Lung (tissue), 12 donors: ENCODE measurements at regions not wholly inside any gene's neighbourhood (a gene's known extent, or its start where the extent isn't known, plus 50 kb on each side); places are given as distances from the start of the nearest gene placed in this dataset. TPM values are rescaled to one million over a fixed set of nuclear protein-coding genes. Genes with fewer than 3 reads are reported as not detected.

Source experiments
- ATAC-seq: fragments of 200-7000 bp; cut with Tn5 transposase; one replicate; pipeline ENCODE4 v1.9.1; 2020; ENCODE audit warnings: moderate number of reproducible peaks; ENCODE audit not compliant: insufficient read depth, low FRiP score
- DNase-seq, 3 donors: peaks; one replicate each; pipeline ENCODE4 v3.0.0-alpha.2; 2013 to 2017
- H3K27ac ChIP-seq, 2 donors: one replicate each; pipeline ENCODE4 v1.5.1; 2013; ENCODE audit warnings: mild to moderate bottlenecking in 2 of 2, moderate library complexity in 2 of 2, control low read depth in 1 of 2, inconsistent platforms in 1 of 2, low read depth in 1 of 2, low read length in 1 of 2
- H3K27me3 ChIP-seq, 3 donors: one replicate each; pipeline ENCODE4 v1.5.1; 2013; ENCODE audit warnings: low read length in 2 of 3; ENCODE audit not compliant: control insufficient read depth in 3 of 3, insufficient read depth in 3 of 3
- H3K36me3 ChIP-seq, 4 donors: one replicate each; pipeline ENCODE4 v1.5.1; 2013; ENCODE audit warnings: low read length in 4 of 4, mild to moderate bottlenecking in 1 of 4, moderate library complexity in 1 of 4; ENCODE audit not compliant: control insufficient read depth in 4 of 4, insufficient read depth in 4 of 4
- H3K4me1 ChIP-seq, 5 donors: one replicate each; pipeline ENCODE4 v1.5.1; 2013; ENCODE audit warnings: low read length in 5 of 5, mild to moderate bottlenecking in 2 of 5, moderate library complexity in 1 of 5; ENCODE audit not compliant: control insufficient read depth in 5 of 5, insufficient read depth in 5 of 5
- H3K4me3 ChIP-seq: one replicate; pipeline ENCODE4 v1.5.1; 2013; ENCODE audit warnings: mild to moderate bottlenecking, control low read depth, moderate library complexity
- H3K9ac ChIP-seq, 2 donors: one replicate each; pipeline ENCODE4 v1.5.1; 2013; ENCODE audit warnings: low read length in 2 of 2, control low read depth in 1 of 2; ENCODE audit not compliant: insufficient read depth in 1 of 2
- H3K9me3 ChIP-seq, 4 donors: one replicate each; pipeline ENCODE4 v1.5.1; 2013; ENCODE audit warnings: low read length in 3 of 4, mild to moderate bottlenecking in 1 of 4, moderate library complexity in 1 of 4; ENCODE audit not compliant: control insufficient read depth in 4 of 4, insufficient read depth in 3 of 4
- CTCF ChIP-seq: IDR thresholded peaks from 2 replicates; pipeline ENCODE4 v1.5.1; 2012; ENCODE audit warnings: mild to moderate bottlenecking; ENCODE audit errors: control extremely low read depth, extremely low read depth
- small RNA-seq: library from RNA; depleted of rRNA; stranded (forward); fragments of <200 nt; gene quantifications from one replicate; pipeline ENCODE3, GENCODE V24; 2014; ENCODE audit warnings: low replicate concordance
- donor health status: control.
- donor health status: control.
- donor health status: Bipolar disorder and iron deficiency.
- donor health status: healthy.
- donor health status: DM: yes; HTN: yes; CAD: no.

- H3K4me1 ChIP-seq, result peaks cover 0 to 3% (median 0%) of the 10 kb centered on the region in 5 donors
- H3K9me3 ChIP-seq, result no peaks in the 10 kb centered on the region
- no peak overlapping the region for H3K4me3 ChIP-seq
- no peaks in the 10 kb centered on the region for H3K36me3 ChIP-seq
- no peak for TF ChIP-seq CTCF
- H3K27ac ChIP-seq, result no peak overlapping the region
- no peak overlapping the region for H3K9ac ChIP-seq
- DNase-seq (no peak), ATAC-seq (no peak)
- no peaks in the 10 kb centered on the region for H3K27me3 ChIP-seq
Measured at GRCh38 chr1:107004421-107004820, 52.1 kb upstream of the PRMT6 start.

Small RNA genes in the stretch of these regions (small RNA-seq; reads per million reads assigned to genes)
- not detected for gene AL596327.1
- not detected for gene SEPT2P1
